PC-3 (cell line): ENCODE measurements at regions not wholly inside any gene's neighbourhood (a gene's known extent, or its start where the extent isn't known, plus 50 kb on each side); places are given as distances from the start of the nearest gene placed in this dataset.

Source experiments
- ATAC-seq: fragments of 200-7000 bp; cut with Tn5 transposase; 2 replicates; pipeline ENCODE4 v1.9.1; 2020; ENCODE audit warnings: mild to moderate bottlenecking, moderate library complexity
- BruUV-seq: library from RNA; stranded (reverse); fragments of 400-500 nt; replicated peaks from 2 replicates; lab custom pipeline; 2021; lab: Mats Ljungman, UMichigan
- CTCF ChIA-PET: fragments of 300-600 bp; sonication (Branson Sonifier 250); formaldehyde crosslinking; loops from one replicate; lab custom pipeline; 2022; ENCODE audit warnings: antibody characterized with exemption; lab: Charles Lee
- POLR2A ChIA-PET: fragments of 300-600 bp; sonication (Branson Sonifier 250); formaldehyde crosslinking; loops from one replicate; lab custom pipeline; 2022; ENCODE audit warnings: antibody characterized with exemption; ENCODE audit not compliant: unreplicated experiment; lab: Charles Lee
- DNase-seq: peaks from one replicate; pipeline ENCODE4 v3.0.0-alpha.2; 2015
- H2AFZ ChIP-seq: fragments of 300-600 bp; sonication (generic); 2 replicates; pipeline ENCODE4 v1.6.0; 2016; ENCODE audit warnings: antibody characterized with exemption, low read length
- H3F3A ChIP-seq: fragments of 300-600 bp; sonication (generic); one replicate; pipeline ENCODE4 v1.6.0; 2017; ENCODE audit warnings: antibody characterized with exemption, low read length, control low read depth, mild to moderate bottlenecking; ENCODE audit not compliant: unreplicated experiment
- H3K27ac ChIP-seq: fragments of 300-600 bp; sonication (generic); 2 replicates; pipeline ENCODE4 v1.5.1; 2016; ENCODE audit warnings: mild to moderate bottlenecking, low read length
- H3K27me3 ChIP-seq: fragments of 300-600 bp; sonication (generic); 2 replicates; pipeline ENCODE4 v1.6.1; 2016; ENCODE audit warnings: low read length, mixed read lengths
- H3K36me3 ChIP-seq: fragments of 300-600 bp; sonication (generic); 2 replicates; pipeline ENCODE4 v1.6.1; 2016; ENCODE audit warnings: low read depth, mixed run types, low read length, mixed read lengths
- H3K4me1 ChIP-seq: fragments of 300-600 bp; sonication (generic); 2 replicates; pipeline ENCODE4 v1.5.1; 2016; ENCODE audit warnings: low read length; ENCODE audit not compliant: insufficient read depth
- H3K4me2 ChIP-seq: fragments of 300-600 bp; sonication (generic); 2 replicates; pipeline ENCODE4 v1.6.0; 2016; ENCODE audit warnings: low read length
- H3K4me3 ChIP-seq: fragments of 300-600 bp; sonication (generic); 2 replicates; pipeline ENCODE4 v1.5.1; 2016; ENCODE audit warnings: mild to moderate bottlenecking, low read length, mixed read lengths
- H3K79me2 ChIP-seq: fragments of 300-600 bp; sonication (generic); 2 replicates; pipeline ENCODE4 v1.6.1; 2017; ENCODE audit warnings: low read length, mixed read lengths
- H3K9ac ChIP-seq: fragments of 300-600 bp; sonication (generic); 2 replicates; pipeline ENCODE4 v1.6.0; 2016; ENCODE audit warnings: mild to moderate bottlenecking, low read length
- H3K9me2 ChIP-seq: fragments of 300-600 bp; sonication (generic); replicated peaks from 2 replicates; pipeline ENCODE4 v1.6.1; 2016; ENCODE audit warnings: mixed run types, low read length, mixed read lengths
- H3K9me3 ChIP-seq: fragments of 300-600 bp; sonication (generic); 2 replicates; pipeline ENCODE4 v1.6.1; 2016; ENCODE audit warnings: low read length, mixed read lengths
- H4K20me1 ChIP-seq: fragments of 300-600 bp; sonication (generic); 2 replicates; pipeline ENCODE4 v1.6.1; 2016; ENCODE audit warnings: low read length, mixed read lengths
- EZH2 ChIP-seq: fragments of 300-600 bp; sonication (generic); IDR thresholded peaks from one replicate; pipeline ENCODE4 v1.6.1; 2017; ENCODE audit warnings: antibody characterized with exemption, mild to moderate bottlenecking, low read length; ENCODE audit not compliant: unreplicated experiment
- EZH2phosphoT487 ChIP-seq: fragments of 300-600 bp; sonication (generic); IDR thresholded peaks from 2 replicates; pipeline ENCODE4 v1.6.1; 2018; ENCODE audit warnings: mild to moderate bottlenecking, antibody characterized with exemption, low read length, borderline replicate concordance
- intact Hi-C: fragments of 100-400 bp; cut with micrococcal nuclease; formaldehyde crosslinking; loops from 2 replicates; pipeline ENCODE4 v1.9.0; 2023
- TF ChIP-seq, protein P1 (sequence below): fragments of 300-600 bp; sonication (generic); conservative IDR thresholded peaks from 2 replicates; pipeline ENCODE4 v1.5.1; 2017; ENCODE audit warnings: antibody characterized with exemption, low read depth, mild to moderate bottlenecking, low read length

DNA sequence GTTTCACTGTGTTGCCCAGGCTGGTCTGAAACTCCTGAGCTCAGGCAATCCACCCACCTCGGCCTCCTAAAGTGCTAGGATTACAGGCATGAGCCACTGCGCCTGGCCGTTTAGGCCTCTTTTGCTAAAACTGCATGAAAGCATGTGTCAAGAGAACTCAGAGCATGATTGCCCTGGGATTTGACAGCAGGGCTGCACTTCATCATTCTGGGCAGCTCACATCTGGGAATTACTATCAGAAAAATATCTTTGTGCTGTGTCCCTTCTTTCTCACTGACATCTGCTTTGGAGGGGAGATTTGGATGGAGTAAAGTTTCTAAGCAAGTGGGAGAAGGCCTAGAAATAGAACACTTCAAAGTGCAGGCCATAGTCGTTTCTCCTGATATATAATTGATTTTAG lies 59.6 kb upstream of the EIF2S2 start:
- no peaks in the 10 kb centered on the region for H3K4me1 ChIP-seq
- no peak for TF ChIP-seq EZH2
- TF ChIP-seq EZH2phosphoT487, result no peak
- TF ChIP-seq, protein P1, sequence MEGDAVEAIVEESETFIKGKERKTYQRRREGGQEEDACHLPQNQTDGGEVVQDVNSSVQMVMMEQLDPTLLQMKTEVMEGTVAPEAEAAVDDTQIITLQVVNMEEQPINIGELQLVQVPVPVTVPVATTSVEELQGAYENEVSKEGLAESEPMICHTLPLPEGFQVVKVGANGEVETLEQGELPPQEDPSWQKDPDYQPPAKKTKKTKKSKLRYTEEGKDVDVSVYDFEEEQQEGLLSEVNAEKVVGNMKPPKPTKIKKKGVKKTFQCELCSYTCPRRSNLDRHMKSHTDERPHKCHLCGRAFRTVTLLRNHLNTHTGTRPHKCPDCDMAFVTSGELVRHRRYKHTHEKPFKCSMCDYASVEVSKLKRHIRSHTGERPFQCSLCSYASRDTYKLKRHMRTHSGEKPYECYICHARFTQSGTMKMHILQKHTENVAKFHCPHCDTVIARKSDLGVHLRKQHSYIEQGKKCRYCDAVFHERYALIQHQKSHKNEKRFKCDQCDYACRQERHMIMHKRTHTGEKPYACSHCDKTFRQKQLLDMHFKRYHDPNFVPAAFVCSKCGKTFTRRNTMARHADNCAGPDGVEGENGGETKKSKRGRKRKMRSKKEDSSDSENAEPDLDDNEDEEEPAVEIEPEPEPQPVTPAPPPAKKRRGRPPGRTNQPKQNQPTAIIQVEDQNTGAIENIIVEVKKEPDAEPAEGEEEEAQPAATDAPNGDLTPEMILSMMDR, result no peak
- no peaks in the 10 kb centered on the region for H3K9me3 ChIP-seq
- ChIA-PET CTCF (interaction anchor here (0.7 kb wide), 1 partner anchor 82 kb away, joined by 3 read pairs; no protein-coding TSS in a partner anchor), POLR2A (no interaction called here)
- H3K9ac ChIP-seq, result no peak overlapping the region
- no peak overlapping the region for H3K27ac ChIP-seq
- ATAC-seq (no peak), DNase-seq (no peak)
- H3K27me3 ChIP-seq, result no peaks in the 10 kb centered on the region
- H4K20me1 ChIP-seq, result no peaks in the 10 kb centered on the region
- H3K36me3 ChIP-seq, result no peaks in the 10 kb centered on the region
- H3K4me3 ChIP-seq, result no peak overlapping the region
- H2AFZ ChIP-seq, result no peak overlapping the region
- no TSS peak for BruUV-seq
- H3K79me2 ChIP-seq, result no peaks in the 10 kb centered on the region
- H3F3A ChIP-seq, result no peaks in the 10 kb centered on the region
- no peak overlapping the region for H3K4me2 ChIP-seq
- no peaks in the 10 kb centered on the region for H3K9me2 ChIP-seq
- intact Hi-C loops, result no loop called here

DNA sequence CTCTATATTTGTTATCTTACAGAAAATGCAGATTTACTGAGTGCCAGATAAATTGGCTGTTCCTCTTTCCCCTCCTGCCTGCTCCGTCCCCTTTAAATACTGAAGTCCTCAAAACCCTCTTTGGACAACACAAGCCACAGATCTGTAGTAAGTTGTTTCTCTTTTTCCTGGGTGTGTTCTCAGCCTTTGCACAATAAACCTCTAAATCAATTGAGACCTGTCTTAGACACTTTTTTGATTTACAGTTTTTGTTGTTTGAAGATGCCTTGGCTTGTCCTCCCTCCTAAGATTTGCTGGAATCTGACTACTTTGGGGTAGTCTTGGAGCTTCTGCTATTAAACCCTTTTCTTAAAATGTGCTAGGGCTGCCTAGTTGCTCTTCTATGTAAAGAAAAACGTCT lies 60.9 kb upstream of the EIF2S2 start:
- ChIA-PET POLR2A (no interaction called here), CTCF (no interaction called here)
- DNase-seq (no peak), ATAC-seq (no peak)
- Histone ChIP-seq H3K27me3 (no peaks in the 10 kb centered on the region), H3K4me1 (no peaks in the 10 kb centered on the region), H3K4me3 (no peak overlapping the region), H3K79me2 (no peaks in the 10 kb centered on the region), H3K36me3 (no peaks in the 10 kb centered on the region), H2AFZ (no peak overlapping the region), H3K4me2 (no peak overlapping the region), H3K9ac (no peak overlapping the region), H3K9me3 (no peaks in the 10 kb centered on the region), H3K9me2 (no peaks in the 10 kb centered on the region), H4K20me1 (no peaks in the 10 kb centered on the region), H3K27ac (no peak overlapping the region), H3F3A (no peaks in the 10 kb centered on the region)
- no TSS peak for BruUV-seq
- TF ChIP-seq EZH2 (no peak), EZH2phosphoT487 (no peak)
- TF ChIP-seq, protein P1, result no peak
- intact Hi-C loops, result no loop called here

DNA sequence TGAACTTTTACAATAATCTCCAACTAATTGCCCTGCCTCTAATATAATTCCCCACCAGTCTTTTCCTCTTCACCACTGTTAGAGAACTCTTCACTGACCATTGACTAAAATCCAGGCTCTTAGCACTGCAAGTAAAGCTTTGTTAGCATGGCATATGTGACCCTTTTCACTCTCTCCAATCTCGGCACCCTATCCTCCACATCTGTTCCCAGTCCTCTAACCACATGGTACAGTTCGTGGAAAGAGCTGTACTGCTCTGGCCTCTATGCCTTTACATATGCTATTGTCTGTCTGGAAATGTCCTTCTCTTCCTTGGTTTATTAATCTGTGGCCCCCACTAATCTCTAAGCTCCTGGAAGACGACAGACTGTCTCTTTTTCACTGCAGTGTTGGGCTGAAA lies 63.0 kb upstream of the EIF2S2 start:
- Histone ChIP-seq H2AFZ (no peak overlapping the region), H3K4me2 (no peak overlapping the region), H3K79me2 (no peaks in the 10 kb centered on the region), H3K9me2 (no peaks in the 10 kb centered on the region), H3F3A (no peaks in the 10 kb centered on the region), H3K4me3 (no peak overlapping the region), H3K4me1 (no peaks in the 10 kb centered on the region), H4K20me1 (no peaks in the 10 kb centered on the region), H3K36me3 (no peaks in the 10 kb centered on the region), H3K9ac (no peak overlapping the region), H3K9me3 (no peaks in the 10 kb centered on the region), H3K27me3 (no peaks in the 10 kb centered on the region), H3K27ac (no peak overlapping the region)
- ChIA-PET POLR2A (no interaction called here), CTCF (no interaction called here)
- intact Hi-C loops, result no loop called here
- TF ChIP-seq EZH2phosphoT487 (no peak), EZH2 (no peak)
- TF ChIP-seq, protein P1, result no peak
- BruUV-seq, result no TSS peak
- ATAC-seq (no peak), DNase-seq (no peak)
